ENCODE measurements at regions not wholly inside any gene's neighbourhood (a gene's known extent, or its start where the extent isn't known, plus 50 kb on each side); places are given as distances from the start of the nearest gene placed in this dataset.
"Not testable (repeated sequence)": the region's sequence is repeated elsewhere in the genome, so short reads cannot be mapped to it uniquely, and the experiment has no call there.

DNA sequence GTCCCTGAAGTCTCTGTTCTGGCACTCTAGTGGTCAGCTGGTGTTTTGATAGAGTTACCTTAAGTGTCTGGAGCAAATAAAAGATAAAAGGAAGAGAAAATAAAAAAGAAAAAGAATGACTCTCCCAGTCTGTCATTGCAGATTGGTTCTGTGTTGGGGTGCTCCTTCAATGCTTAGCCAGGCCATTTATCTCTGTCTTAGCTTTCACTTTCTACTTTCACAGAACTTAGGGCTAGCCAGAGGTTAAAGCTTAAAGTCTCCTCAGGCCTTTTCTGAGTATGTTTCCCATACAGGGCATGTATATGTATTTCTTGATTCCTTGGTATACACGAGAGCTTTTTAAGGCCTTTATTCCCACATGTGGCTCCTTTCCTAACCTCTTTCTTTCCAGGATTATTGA, 83.1 kb upstream of the TEX13D start:
- ATAC-seq (ENCODE audit: low read depth) (peak; percentile 72), DNase-seq (no peak)
- Mint-ChIP-seq H3K4me3 (peak overlapping the region; percentile 32), H3K9me3 (peaks cover 4% of the 10 kb centered on the region), H3K36me3 (peaks cover 4% of the 10 kb centered on the region), H3K27me3 (no peaks in the 10 kb centered on the region), H3K27ac (peak overlapping the region; percentile 65), H3K4me1 (peaks cover 10% of the 10 kb centered on the region)
- POLR2A ChIA-PET: interaction anchor here (0.8 kb wide), 1 partner anchor 97 kb away, joined by 4 read pairs; the partner anchor contains the start of gene SH2D1A

DNA sequence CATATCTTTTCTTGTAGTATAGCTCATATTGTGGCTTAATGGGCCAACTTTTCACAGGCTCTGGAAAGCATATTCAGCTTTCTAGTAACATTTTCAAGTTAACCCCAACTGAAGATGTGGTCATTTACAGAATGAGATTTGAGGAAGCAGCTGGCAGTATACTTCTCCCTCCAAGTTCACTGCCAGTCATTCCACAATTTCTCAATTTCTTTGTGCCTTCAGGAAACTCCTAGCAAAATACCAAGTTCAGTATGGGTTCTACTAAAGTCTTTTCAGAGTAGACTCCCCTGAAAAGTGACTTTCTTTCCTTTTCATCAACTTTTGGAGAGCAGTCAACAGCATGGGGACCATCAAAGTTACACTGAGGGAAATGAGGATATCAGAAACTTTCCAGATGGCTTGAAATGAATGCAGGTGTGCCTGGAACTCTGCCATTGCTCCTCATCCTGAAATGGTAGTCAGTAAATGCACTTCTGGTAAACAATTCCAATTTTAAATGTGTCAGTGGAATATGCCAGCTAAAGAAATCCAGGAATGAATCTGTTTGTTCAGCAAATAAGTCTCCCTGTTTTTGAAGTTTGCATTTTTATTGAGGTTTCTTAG, 81.5 kb upstream of the TEX13D start:
- Mint-ChIP-seq H3K9me3 (peaks cover 4% of the 10 kb centered on the region), H3K36me3 (peaks cover 4% of the 10 kb centered on the region), H3K4me1 (peaks cover 10% of the 10 kb centered on the region), H3K27me3 (no peaks in the 10 kb centered on the region), H3K27ac (no peak overlapping the region), H3K4me3 (no peak overlapping the region)
- DNase-seq (no peak), ATAC-seq (ENCODE audit: low read depth) (no peak)
- POLR2A ChIA-PET: no interaction called here

DNA sequence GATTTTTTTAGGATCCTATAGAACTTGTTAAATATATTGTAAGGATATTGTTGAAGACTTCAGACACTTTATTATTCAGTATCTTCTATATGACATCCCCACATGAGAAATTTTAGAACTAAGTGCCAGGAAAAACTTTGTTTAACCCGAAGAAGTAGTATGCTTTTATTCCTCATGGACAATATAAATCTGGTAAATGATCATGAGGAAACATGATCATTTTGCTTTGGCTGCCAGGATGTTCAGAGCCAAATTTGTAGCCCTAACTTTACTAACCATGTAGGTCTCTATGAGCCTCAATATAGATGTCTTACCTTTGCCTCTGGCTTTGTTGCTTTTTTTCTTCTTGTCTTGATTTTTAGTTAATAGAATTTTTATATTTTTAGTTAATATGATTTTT, 77.8 kb upstream of the TEX13D start:
- H3K27ac Mint-ChIP-seq: no peak overlapping the region
- POLR2A ChIA-PET: no interaction called here

DNA sequence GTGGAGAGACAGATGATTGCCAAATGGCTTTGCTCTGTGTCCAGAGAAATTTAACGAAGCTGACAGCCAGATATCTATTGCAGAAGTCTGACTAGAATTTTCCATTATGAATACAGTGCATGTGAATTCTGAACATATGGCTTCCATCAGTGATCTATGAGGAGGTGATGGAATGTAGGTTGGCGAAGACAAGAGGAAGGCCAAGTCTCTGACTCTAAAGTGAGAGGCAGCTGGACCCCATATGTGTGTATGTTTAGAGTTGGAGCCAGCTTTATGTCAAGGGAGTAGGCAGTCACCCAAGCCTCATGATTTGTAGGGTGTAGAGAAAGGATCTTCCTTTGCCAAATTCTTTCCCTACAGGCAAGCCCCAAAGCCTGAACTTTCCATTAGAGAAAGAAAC, 76.2 kb upstream of the TEX13D start:
- POLR2A ChIA-PET: no interaction called here
- no peak overlapping the region for H3K27ac Mint-ChIP-seq
- H3K4me1 Mint-ChIP-seq: peaks cover 6% of the 10 kb centered on the region
- H3K9me3 Mint-ChIP-seq: peaks cover 1% of the 10 kb centered on the region
- H3K36me3 Mint-ChIP-seq: peaks cover 3% of the 10 kb centered on the region
- H3K27me3 Mint-ChIP-seq: no peaks in the 10 kb centered on the region
- H3K4me3 Mint-ChIP-seq: no peak overlapping the region
- DNase-seq (no peak), ATAC-seq (ENCODE audit: low read depth) (no peak)

More for the DNA sequence above, 77.8 kb upstream of the TEX13D start:
- Mint-ChIP-seq H3K36me3 (peaks cover 3% of the 10 kb centered on the region), H3K9me3 (peaks cover 1% of the 10 kb centered on the region), H3K4me1 (peaks cover 5% of the 10 kb centered on the region), H3K4me3 (no peak overlapping the region), H3K27me3 (no peaks in the 10 kb centered on the region)
- no peak for DNase-seq
- ATAC-seq (ENCODE audit: low read depth): no peak

DNA sequence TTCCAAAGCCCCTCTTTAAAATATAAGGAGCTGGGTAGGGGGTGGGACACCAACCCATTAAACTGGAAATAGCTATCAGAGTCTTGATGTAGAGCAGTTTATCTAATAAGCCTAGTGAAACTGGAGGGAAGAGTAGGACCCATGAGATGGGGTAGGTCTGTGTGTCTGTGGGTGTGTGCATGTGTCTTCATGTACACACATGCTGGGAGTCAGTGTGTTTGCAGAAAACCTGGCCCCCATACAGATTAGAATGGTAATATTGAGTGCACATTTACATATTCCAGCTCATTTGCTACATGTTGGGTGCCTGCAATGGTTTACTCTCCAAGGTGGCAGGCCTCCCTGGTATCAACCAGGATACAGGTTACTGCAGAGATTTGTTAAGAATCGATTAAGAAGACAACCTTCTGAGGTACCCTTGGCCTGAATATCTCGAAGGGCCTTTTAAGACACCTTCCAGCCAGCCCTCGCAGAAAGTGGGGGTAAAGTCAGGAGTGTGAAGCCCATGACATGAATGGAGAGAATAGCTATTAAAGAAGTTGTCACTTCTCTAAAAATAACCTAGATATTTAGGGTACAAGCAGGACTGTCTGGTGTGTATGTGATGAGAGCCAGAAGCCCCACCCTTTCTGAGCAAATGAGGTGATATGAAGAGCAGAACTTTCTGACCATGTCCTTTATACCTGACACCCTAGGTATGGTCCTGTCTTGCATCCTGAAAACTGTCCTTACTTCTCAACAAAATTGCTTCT, 75.7 kb upstream of the TEX13D start:
- Mint-ChIP-seq H3K27ac (no peak overlapping the region), H3K4me1 (peaks cover 6% of the 10 kb centered on the region), H3K36me3 (peaks cover 3% of the 10 kb centered on the region), H3K27me3 (no peaks in the 10 kb centered on the region), H3K4me3 (no peak overlapping the region), H3K9me3 (peaks cover 1% of the 10 kb centered on the region)
- ATAC-seq (ENCODE audit: low read depth) (no peak), DNase-seq (no peak)
- POLR2A ChIA-PET: no interaction called here

DNA sequence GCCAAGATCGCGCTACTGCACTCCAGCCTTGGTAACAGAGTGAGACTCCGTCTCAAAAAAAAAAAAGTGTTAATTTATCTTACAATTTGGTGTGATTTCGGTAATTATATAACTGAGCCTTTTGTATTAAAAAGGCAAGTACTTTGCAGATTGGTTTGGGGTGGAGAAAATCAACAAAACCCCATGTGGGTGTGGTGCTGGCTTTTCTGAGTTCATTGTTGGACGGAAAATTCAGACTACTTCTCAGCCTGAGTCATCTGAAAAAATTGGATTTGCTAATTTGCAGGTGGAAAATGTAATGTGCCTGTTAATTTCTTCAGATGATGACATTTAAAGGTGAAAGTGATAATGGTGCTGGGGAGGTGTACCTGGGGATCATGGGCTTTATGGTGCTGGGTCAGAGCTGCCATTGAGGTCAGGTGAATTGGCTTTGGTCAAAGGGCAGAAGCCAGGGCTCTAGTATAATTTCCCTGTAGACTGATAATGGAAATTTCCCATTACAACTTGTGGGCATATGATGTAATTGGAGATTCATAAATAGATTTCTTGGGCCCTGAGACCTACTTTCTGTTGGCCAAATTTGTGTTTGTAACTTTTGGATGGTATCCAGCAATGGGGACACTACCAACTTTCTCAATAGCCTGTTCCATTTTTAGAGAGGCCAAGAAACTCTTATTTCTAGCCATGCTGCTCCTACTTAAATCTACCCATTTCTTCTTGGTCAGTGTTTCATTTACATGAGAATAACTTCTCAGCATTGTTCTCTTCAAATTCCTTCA, 74.3 kb upstream of the TEX13D start:
- no peak overlapping the region for H3K4me3 Mint-ChIP-seq
- H3K4me1 Mint-ChIP-seq: peaks cover 4% of the 10 kb centered on the region
- peaks cover 3% of the 10 kb centered on the region for H3K36me3 Mint-ChIP-seq
- ATAC-seq (ENCODE audit: low read depth) (no peak), DNase-seq (no peak)
- H3K27me3 Mint-ChIP-seq: no peaks in the 10 kb centered on the region
- H3K9me3 Mint-ChIP-seq: no peaks in the 10 kb centered on the region
- POLR2A ChIA-PET: no interaction called here
- no peak overlapping the region for H3K27ac Mint-ChIP-seq

DNA sequence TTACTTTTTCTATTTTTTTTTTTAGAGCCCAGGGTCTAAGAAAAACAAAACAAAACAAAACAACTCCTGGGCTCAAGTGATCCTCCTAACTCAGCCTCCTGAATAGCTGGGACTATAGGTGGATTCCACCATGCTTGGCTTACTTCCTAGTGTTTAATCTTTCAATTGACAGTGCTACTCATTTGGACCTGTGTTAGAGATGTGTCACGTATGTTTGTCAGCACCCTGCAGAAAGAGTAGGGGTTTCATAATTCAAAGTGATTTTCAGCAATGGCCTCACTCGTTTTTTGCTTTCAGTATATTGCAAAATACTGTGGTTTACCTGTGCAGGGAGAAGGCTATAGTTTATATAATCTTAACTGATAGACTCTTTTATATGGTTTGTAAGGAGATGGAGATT, 71.6 kb upstream of the TEX13D start:
- no peak overlapping the region for H3K4me3 Mint-ChIP-seq

DNA sequence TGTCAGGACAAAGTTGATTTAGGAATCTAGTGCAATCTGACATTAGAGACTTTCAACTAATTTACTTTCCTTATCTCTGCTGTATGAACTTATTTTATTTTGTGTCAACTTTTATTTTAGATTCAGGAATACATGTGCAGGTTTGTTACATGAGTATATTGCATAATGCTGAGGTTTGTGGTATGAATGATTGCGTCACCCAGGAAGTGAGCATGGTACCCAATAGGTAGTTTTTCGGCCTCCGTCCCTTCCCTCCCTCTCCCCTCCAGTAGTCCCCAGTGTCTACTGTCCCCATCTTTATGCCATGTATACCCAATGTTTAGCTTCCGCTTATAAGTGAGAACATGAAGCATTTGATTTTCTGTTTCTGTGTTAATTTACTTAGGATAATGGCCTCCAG, 68.7 kb upstream of the TEX13D start:
- Mint-ChIP-seq H3K27ac (peak overlapping the region; percentile 15), H3K4me1 (peaks cover 9% of the 10 kb centered on the region), H3K4me3 (no peak overlapping the region)

More for the DNA sequence above, 71.6 kb upstream of the TEX13D start:
- no peaks in the 10 kb centered on the region for H3K27me3 Mint-ChIP-seq
- H3K9me3 Mint-ChIP-seq: no peaks in the 10 kb centered on the region
- H3K36me3 Mint-ChIP-seq: peaks cover 3% of the 10 kb centered on the region
- DNase-seq (no peak), ATAC-seq (ENCODE audit: low read depth) (no peak)
- H3K27ac Mint-ChIP-seq: no peak overlapping the region
- H3K4me1 Mint-ChIP-seq: peaks cover 7% of the 10 kb centered on the region
- POLR2A ChIA-PET: no interaction called here

DNA sequence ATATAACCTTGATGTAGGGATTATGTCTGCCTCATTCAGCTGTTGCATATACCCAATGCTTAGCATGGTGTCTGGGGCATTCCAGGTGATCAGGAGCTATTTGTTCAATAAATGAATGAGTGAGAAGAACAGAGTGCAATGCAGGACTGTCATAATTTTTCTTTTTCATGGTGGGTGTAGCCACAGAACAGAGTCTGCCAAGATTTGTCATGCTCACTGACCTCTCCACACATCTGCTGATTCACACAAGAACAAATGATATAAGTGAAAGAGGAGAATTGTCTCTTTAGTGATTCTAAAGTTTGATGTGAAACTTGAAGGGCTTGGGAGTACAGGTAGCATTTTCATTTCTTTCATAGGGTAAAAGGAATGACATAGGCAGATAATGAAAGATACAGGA, 64.4 kb upstream of the TEX13D start:
- POLR2A ChIA-PET: no interaction called here
- Mint-ChIP-seq H3K27ac (no peak overlapping the region), H3K9me3 (peaks cover 1% of the 10 kb centered on the region), H3K27me3 (no peaks in the 10 kb centered on the region), H3K36me3 (peaks cover 1% of the 10 kb centered on the region), H3K4me1 (peaks cover 6% of the 10 kb centered on the region), H3K4me3 (no peak overlapping the region)
- no peak for DNase-seq
- no peak for ATAC-seq (ENCODE audit: low read depth)

More for the DNA sequence above, 68.7 kb upstream of the TEX13D start:
- peaks cover 3% of the 10 kb centered on the region for H3K36me3 Mint-ChIP-seq
- POLR2A ChIA-PET: interaction anchor here (1.2 kb wide), 1 partner anchor 10 kb away, joined by 4 read pairs; no protein-coding TSS in a partner anchor
- no peaks in the 10 kb centered on the region for H3K27me3 Mint-ChIP-seq
- no peaks in the 10 kb centered on the region for H3K9me3 Mint-ChIP-seq
- DNase-seq (no peak), ATAC-seq (ENCODE audit: low read depth) (no peak)

DNA sequence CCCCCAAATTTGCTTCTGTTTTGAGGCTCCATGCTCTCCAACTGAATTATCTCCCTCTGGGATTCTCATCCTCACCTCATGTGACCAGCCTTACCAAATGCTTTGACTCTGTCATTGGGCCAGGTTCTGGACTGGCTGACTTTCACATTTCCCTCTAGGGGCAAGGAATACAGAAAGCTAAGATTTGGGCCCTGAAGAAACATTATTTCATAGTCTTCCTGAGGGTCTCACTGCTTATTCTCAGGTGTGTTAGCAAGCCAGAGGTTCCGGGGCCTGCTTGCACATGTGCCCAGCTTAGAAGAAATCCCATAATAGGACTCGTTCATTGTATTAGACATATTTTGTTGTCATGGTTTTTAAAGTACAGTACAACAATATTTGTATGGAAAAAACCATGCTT, 62.6 kb upstream of the TEX13D start:
- H3K4me3 Mint-ChIP-seq: no peak overlapping the region
- no peak overlapping the region for H3K27ac Mint-ChIP-seq
- H3K27me3 Mint-ChIP-seq: no peaks in the 10 kb centered on the region
- ATAC-seq (ENCODE audit: low read depth) (no peak), DNase-seq (no peak)
- peaks cover 6% of the 10 kb centered on the region for H3K4me1 Mint-ChIP-seq
- H3K9me3 Mint-ChIP-seq: peaks cover 1% of the 10 kb centered on the region
- POLR2A ChIA-PET: no interaction called here
- H3K36me3 Mint-ChIP-seq: peaks cover 1% of the 10 kb centered on the region

DNA sequence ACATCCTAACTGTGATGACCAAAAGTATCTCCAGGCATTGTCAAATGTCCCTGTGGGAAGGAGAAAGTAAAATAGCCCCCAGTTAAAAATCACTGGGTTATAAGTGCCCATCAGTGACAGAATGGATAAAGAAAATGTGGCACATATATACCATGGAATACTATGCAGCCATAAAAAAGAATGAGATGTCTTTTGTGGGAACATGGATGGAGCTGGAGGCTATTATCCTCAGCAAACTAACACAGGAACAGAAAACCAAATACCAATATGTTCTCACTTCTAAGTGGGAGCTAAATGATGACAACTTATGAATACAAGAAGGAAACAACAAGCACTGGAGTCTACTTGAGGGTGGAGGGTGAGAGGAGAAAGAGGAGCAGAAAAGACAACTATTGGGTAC, 60.9 kb upstream of the TEX13D start:
- POLR2A ChIA-PET; H3K4me1 Mint-ChIP-seq; H3K27me3 Mint-ChIP-seq; H3K27ac Mint-ChIP-seq; DNase-seq; H3K36me3 Mint-ChIP-seq; H3K9me3 Mint-ChIP-seq; H3K4me3 Mint-ChIP-seq; ATAC-seq (ENCODE audit: low read depth): not testable (repeated sequence)

DNA sequence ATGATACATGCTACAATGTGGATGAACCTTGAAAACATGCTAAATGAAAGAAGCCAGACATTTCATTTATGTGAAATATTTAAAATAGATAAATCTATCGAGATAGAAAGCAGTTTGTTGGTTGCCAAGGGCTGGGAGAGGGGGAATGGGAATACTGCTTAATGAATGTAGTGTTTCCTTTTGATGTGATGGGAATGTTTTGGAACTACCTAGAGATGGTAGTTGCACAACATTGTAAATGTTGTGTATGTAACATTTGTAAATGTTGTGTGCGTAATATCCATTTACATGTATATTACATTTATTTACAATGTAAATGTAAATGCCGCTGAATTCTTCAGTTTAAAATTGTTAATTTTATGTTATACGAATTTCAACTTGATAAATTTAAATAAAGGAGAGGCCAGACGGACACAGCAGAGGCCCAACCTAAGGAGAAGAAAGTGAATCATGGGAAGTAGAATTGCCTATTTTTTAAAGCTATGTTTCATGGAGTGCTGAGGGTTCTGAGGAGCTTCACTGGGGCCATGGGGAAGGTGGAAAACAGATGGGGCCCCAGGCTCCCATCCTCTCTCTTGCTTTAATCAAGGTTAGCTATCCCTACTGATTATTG, 60.0 kb upstream of the TEX13D start:
- H3K27ac Mint-ChIP-seq: no peak overlapping the region
- H3K4me1 Mint-ChIP-seq: peaks cover 5% of the 10 kb centered on the region
- no peaks in the 10 kb centered on the region for H3K27me3 Mint-ChIP-seq
- no peak for DNase-seq
- POLR2A ChIA-PET: no interaction called here
- no peak overlapping the region for H3K4me3 Mint-ChIP-seq
- H3K36me3 Mint-ChIP-seq: peaks cover 1% of the 10 kb centered on the region
- H3K9me3 Mint-ChIP-seq: peaks cover 1% of the 10 kb centered on the region
- ATAC-seq (ENCODE audit: low read depth): no peak

DNA sequence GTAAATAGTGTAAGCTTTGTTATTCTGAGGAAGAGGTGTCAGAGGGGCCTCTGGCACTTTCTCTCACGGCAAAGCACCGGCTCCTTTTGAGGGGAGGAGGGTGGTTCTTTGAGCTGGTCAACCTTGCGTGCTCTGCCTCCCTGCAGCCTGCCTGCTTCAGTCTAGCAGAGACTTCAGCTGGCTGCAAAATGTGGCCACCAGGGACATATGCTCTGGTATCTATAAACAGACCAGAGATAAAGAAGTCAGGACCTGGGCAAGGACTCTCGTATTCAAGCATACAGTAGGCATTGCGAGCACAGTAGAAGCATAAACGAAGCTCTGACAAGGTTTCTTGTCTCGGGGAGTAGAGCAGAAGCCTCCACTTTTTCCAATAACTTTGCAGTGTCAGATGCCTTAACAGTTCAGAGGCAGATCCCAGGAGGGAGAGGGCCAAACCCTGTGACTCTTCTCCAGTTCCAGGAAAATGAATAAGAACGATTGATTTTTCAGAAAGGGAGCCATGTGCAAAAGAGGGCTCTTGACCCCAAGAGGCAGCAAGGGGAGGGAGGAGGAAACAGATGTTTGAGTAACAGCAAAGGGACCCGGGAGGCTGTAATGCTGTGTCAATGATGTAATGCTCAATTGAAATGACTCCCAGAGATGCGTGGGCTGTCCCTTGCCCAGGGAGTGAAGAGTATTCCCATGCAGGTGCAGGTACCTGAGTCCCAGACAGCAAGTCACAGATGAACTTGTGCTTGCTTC, 57.9 kb upstream of the TEX13D start:
- Mint-ChIP-seq H3K9me3 (peaks cover 1% of the 10 kb centered on the region), H3K36me3 (peaks cover 1% of the 10 kb centered on the region), H3K4me3 (no peak overlapping the region), H3K27ac (no peak overlapping the region), H3K27me3 (no peaks in the 10 kb centered on the region), H3K4me1 (peaks cover 3% of the 10 kb centered on the region)
- POLR2A ChIA-PET: no interaction called here
- ATAC-seq (ENCODE audit: low read depth): no peak
- no peak for DNase-seq

Data from activated naive CD8-positive, alpha-beta T cell treated with anti-CD3 and anti-CD28 coated beads, Interleukin-2, amount 10 ng/mL, durations not matched to agents 7 days and 5 days (primary cell).